OCI-LY7 (cell line): ENCODE measurements at regions not wholly inside any gene's neighbourhood (a gene's known extent, or its start where the extent isn't known, plus 50 kb on each side); places are given as distances from the start of the nearest gene placed in this dataset.

Source experiments
- EZH2phosphoT487 ChIP-seq: fragments of 200-600 bp; sonication (generic); IDR thresholded peaks from 2 replicates; pipeline ENCODE4 v1.6.1; 2018; ENCODE audit warnings: low read depth, borderline replicate concordance, mild to moderate bottlenecking, mixed run types, antibody characterized with exemption, low read length, moderate library complexity, mixed read lengths
- TF ChIP-seq, protein P1 (sequence below): fragments of 200-600 bp; sonication (generic); conservative IDR thresholded peaks from 2 replicates; pipeline ENCODE4 v1.5.1; 2014; ENCODE audit warnings: mild to moderate bottlenecking, antibody characterized with exemption, low read length, moderate library complexity, mixed read lengths

DNA sequence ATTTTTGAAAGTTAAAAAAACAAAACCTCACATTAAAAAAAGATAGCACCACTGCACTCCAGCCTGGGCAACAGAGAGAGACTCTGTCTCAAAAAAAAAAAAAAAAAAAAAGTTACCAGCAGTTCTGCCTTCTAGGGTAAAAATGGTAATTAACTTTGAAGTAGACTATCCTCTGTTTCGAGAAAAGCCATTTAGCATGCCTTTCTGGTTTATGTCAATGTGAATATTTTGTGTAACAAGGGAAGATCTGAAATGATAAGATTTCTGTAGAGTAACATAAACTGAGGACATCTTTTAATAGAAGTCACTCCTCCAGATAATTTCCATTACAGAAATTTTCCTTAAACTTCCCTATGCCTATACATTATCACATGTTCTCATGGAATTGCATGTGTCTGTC, 203.2 kb upstream of the GAP43 start:
- TF ChIP-seq, protein P1, sequence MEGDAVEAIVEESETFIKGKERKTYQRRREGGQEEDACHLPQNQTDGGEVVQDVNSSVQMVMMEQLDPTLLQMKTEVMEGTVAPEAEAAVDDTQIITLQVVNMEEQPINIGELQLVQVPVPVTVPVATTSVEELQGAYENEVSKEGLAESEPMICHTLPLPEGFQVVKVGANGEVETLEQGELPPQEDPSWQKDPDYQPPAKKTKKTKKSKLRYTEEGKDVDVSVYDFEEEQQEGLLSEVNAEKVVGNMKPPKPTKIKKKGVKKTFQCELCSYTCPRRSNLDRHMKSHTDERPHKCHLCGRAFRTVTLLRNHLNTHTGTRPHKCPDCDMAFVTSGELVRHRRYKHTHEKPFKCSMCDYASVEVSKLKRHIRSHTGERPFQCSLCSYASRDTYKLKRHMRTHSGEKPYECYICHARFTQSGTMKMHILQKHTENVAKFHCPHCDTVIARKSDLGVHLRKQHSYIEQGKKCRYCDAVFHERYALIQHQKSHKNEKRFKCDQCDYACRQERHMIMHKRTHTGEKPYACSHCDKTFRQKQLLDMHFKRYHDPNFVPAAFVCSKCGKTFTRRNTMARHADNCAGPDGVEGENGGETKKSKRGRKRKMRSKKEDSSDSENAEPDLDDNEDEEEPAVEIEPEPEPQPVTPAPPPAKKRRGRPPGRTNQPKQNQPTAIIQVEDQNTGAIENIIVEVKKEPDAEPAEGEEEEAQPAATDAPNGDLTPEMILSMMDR = no peak
- TF ChIP-seq EZH2phosphoT487 = no peak
